Neural cell (in vitro differentiated cells): ENCODE measurements at regions not wholly inside any gene's neighbourhood (a gene's known extent, or its start where the extent isn't known, plus 50 kb on each side); places are given as distances from the start of the nearest gene placed in this dataset.

Experiments
- H2AFZ ChIP-seq: fragments of 200-600, 300-800 bp; sonication (generic), shearing (Covaris generic); 2 replicates; pipeline ENCODE4 v1.6.0; 2014; ENCODE audit warnings: low read depth, mild to moderate bottlenecking, antibody characterized with exemption, low read length, moderate library complexity
- H3F3A ChIP-seq: fragments of 200-600 bp; shearing (Covaris generic); 2 replicates; pipeline ENCODE4 v1.6.1; 2016; ENCODE audit warnings: mild to moderate bottlenecking, moderate library complexity, mixed read lengths, antibody characterized with exemption, low read length; ENCODE audit not compliant: insufficient read depth, poor library complexity, severe bottlenecking
- H3K27ac ChIP-seq: fragments of 200-600, 300-800 bp; sonication (generic), shearing (Covaris generic); 2 replicates; pipeline ENCODE4 v1.5.1; 2014; ENCODE audit warnings: mild to moderate bottlenecking, low read length, moderate library complexity
- H3K27me3 ChIP-seq: fragments of 300-800, 200-600 bp; sonication (generic), shearing (Covaris generic); 2 replicates; pipeline ENCODE4 v1.6.0; 2014; ENCODE audit warnings: mild to moderate bottlenecking, low read depth, low read length, moderate library complexity; ENCODE audit not compliant: insufficient read depth
- H3K36me3 ChIP-seq: fragments of 300-800, 200-600 bp; sonication (generic), shearing (Covaris generic); 2 replicates; pipeline ENCODE4 v1.5.1; 2014; ENCODE audit warnings: mild to moderate bottlenecking, antibody characterized with exemption, low read length, moderate library complexity; ENCODE audit not compliant: insufficient read depth
- H3K4me2 ChIP-seq: fragments of 300-800, 200-600 bp; sonication (generic), shearing (Covaris generic); 2 replicates; pipeline ENCODE4 v1.6.0; 2014; ENCODE audit warnings: mild to moderate bottlenecking, low read length
- H3K4me3 ChIP-seq: fragments of 300-800, 200-600 bp; sonication (generic), shearing (Covaris generic); 2 replicates; pipeline ENCODE4 v1.5.1; 2014; ENCODE audit warnings: mild to moderate bottlenecking, low read length, moderate library complexity
- H3K79me2 ChIP-seq: fragments of 200-600 bp; shearing (Covaris generic); replicated peaks from 2 replicates; pipeline ENCODE4 v1.6.0; 2014; ENCODE audit warnings: mild to moderate bottlenecking, low read length, moderate library complexity; ENCODE audit not compliant: insufficient read depth
- H3K9ac ChIP-seq: fragments of 300-800, 200-600 bp; sonication (generic), shearing (Covaris generic); 2 replicates; pipeline ENCODE4 v1.6.1; 2016; ENCODE audit warnings: mild to moderate bottlenecking, low read length, mixed read lengths
- H3K9me2 ChIP-seq: fragments of 200-600 bp; shearing (Covaris generic); 2 replicates; pipeline ENCODE4 v1.6.1; 2016; ENCODE audit warnings: mild to moderate bottlenecking, low read length, mixed read lengths; ENCODE audit not compliant: insufficient read depth
- H3K9me3 ChIP-seq: fragments of 200-600, 300-800 bp; sonication (generic), shearing (Covaris generic); 2 replicates; pipeline ENCODE4 v1.6.1; 2016; ENCODE audit warnings: mild to moderate bottlenecking, mixed run types, low read length, moderate library complexity, mixed read lengths
- H4K20me1 ChIP-seq: fragments of 200-600 bp; shearing (Covaris generic); 2 replicates; pipeline ENCODE4 v1.6.1; 2016; ENCODE audit warnings: mild to moderate bottlenecking, mixed run types; ENCODE audit not compliant: insufficient read depth
- CTCF ChIP-seq: fragments of 450-650 bp; IDR thresholded peaks from 2 replicates; pipeline ENCODE4 v1.5.1; 2014; ENCODE audit warnings: antibody characterized with exemption, mild to moderate bottlenecking, moderate library complexity; ENCODE audit not compliant: poor library complexity, severe bottlenecking
- EP300 ChIP-seq: fragments of 450-650 bp; conservative IDR thresholded peaks from 2 replicates; pipeline ENCODE4 v1.6.1; 2014; ENCODE audit warnings: antibody characterized with exemption, mild to moderate bottlenecking, moderate library complexity; ENCODE audit not compliant: poor library complexity, severe bottlenecking
- EZH2 ChIP-seq: fragments of 200-600, 300-800 bp; shearing (Covaris generic), sonication (generic); IDR thresholded peaks from 2 replicates; pipeline ENCODE4 v1.6.1; 2014; ENCODE audit warnings: antibody characterized with exemption, low read length, borderline replicate concordance, mild to moderate bottlenecking; ENCODE audit not compliant: insufficient read depth, poor library complexity, severe bottlenecking
- MXI1 ChIP-seq: fragments of 450-650 bp; conservative IDR thresholded peaks from 2 replicates; pipeline ENCODE4 v1.6.1; 2014; ENCODE audit warnings: antibody characterized with exemption, mild to moderate bottlenecking; ENCODE audit not compliant: poor library complexity, severe bottlenecking
- POLR2AphosphoS5 ChIP-seq: IDR thresholded peaks from 2 replicates; pipeline ENCODE4 v1.6.1; 2012
- RAD21 ChIP-seq: fragments of 450-650 bp; conservative IDR thresholded peaks from 2 replicates; pipeline ENCODE4 v1.6.1; 2014; ENCODE audit warnings: antibody characterized with exemption, mild to moderate bottlenecking, moderate library complexity
- REST ChIP-seq: IDR thresholded peaks from 2 replicates; pipeline ENCODE4 v1.6.1; 2012; ENCODE audit warnings: borderline replicate concordance
- SMC3 ChIP-seq: fragments of 450-650 bp; conservative IDR thresholded peaks from 2 replicates; pipeline ENCODE4 v1.6.1; 2014; ENCODE audit warnings: antibody characterized with exemption, mild to moderate bottlenecking, moderate library complexity; ENCODE audit not compliant: poor library complexity
- TAF1 ChIP-seq: IDR thresholded peaks from 2 replicates; pipeline ENCODE4 v1.6.1; 2012; ENCODE audit warnings: low read depth

- no peaks in the 10 kb centered on the region for H3K79me2 ChIP-seq
These were observed 723.7 kb upstream of the AGA start for GRCh38 chr4:178165951-178166308.

GRCh38 chr4:178173771-178174170 lies 731.5 kb upstream of the AGA start:
- H2AFZ ChIP-seq = no peak overlapping the region
- H3F3A ChIP-seq = no peaks in the 10 kb centered on the region

More at GRCh38 chr4:178165951-178166308, 723.7 kb upstream of the AGA start:
- no peak overlapping the region for H3K9ac ChIP-seq
- no peaks in the 10 kb centered on the region for H3K9me2 ChIP-seq
- no peaks in the 10 kb centered on the region for H3K9me3 ChIP-seq
- no peak overlapping the region for H3K27ac ChIP-seq
- H4K20me1 ChIP-seq = no peaks in the 10 kb centered on the region
- no peak overlapping the region for H3K4me2 ChIP-seq
- no peak for TF ChIP-seq POLR2AphosphoS5
- TF ChIP-seq MXI1 = no peak
- no peak for TF ChIP-seq SMC3
- H3K27me3 ChIP-seq = no peaks in the 10 kb centered on the region
- H3F3A ChIP-seq = no peaks in the 10 kb centered on the region
- H2AFZ ChIP-seq = no peak overlapping the region
- no peak overlapping the region for H3K4me3 ChIP-seq
- H3K36me3 ChIP-seq = no peaks in the 10 kb centered on the region

More at GRCh38 chr4:178173771-178174170, 731.5 kb upstream of the AGA start:
- no peaks in the 10 kb centered on the region for H3K79me2 ChIP-seq
- no peak overlapping the region for H3K4me2 ChIP-seq
- H3K27ac ChIP-seq = no peak overlapping the region
- H3K9me2 ChIP-seq = no peaks in the 10 kb centered on the region
- no peaks in the 10 kb centered on the region for H3K27me3 ChIP-seq
- no peak for TF ChIP-seq RAD21
- no peak for TF ChIP-seq EZH2
- no peak for TF ChIP-seq CTCF
- TF ChIP-seq TAF1 = no peak
- TF ChIP-seq SMC3 = no peak
- TF ChIP-seq REST = no peak
- TF ChIP-seq EP300 = no peak
- H3K9ac ChIP-seq = no peak overlapping the region
- no peaks in the 10 kb centered on the region for H3K9me3 ChIP-seq
- H4K20me1 ChIP-seq = no peaks in the 10 kb centered on the region
- no peaks in the 10 kb centered on the region for H3K36me3 ChIP-seq
- H3K4me3 ChIP-seq = no peak overlapping the region
